DMS53 treated with DMSO at 0.1 percent for 48 hours (cell line): ENCODE measurements at regions not wholly inside any gene's neighbourhood (a gene's known extent, or its start where the extent isn't known, plus 50 kb on each side); places are given as distances from the start of the nearest gene placed in this dataset.

Source experiments
- DNase-seq: peaks from one replicate; lab custom pipeline; 2025; ENCODE audit not compliant: unreplicated experiment; lab: John Stamatoyannopoulos, UW

GRCh38 chr17:65446043-65446442 lies 115.4 kb downstream of the AXIN2 start:
- no peak for DNase-seq

GRCh38 chr17:65444049-65444448 lies 117.4 kb downstream of the AXIN2 start:
- no peak for DNase-seq

- no peak for DNase-seq
Observed at GRCh38 chr17:65442691-65443090, 118.8 kb downstream of the AXIN2 start.

- DNase-seq = no peak
Observed at GRCh38 chr17:65442250-65442649, 119.2 kb downstream of the AXIN2 start.

- no peak for DNase-seq
Observed at GRCh38 chr17:65441053-65441605, 120.3 kb downstream of the AXIN2 start.

- DNase-seq = no peak
Observed at GRCh38 chr17:65438708-65439294, 122.6 kb downstream of the AXIN2 start.

- DNase-seq = no peak
Observed at GRCh38 chr17:65438173-65438572, 123.3 kb downstream of the AXIN2 start.

- DNase-seq = no peak
Observed at GRCh38 chr17:65436871-65437270, 124.6 kb downstream of the AXIN2 start.

GRCh38 chr17:65434878-65435277 lies 126.6 kb downstream of the AXIN2 start:
- DNase-seq = no peak

- DNase-seq = no peak
Observed at GRCh38 chr17:65434251-65434650, 127.2 kb downstream of the AXIN2 start.

GRCh38 chr17:65433592-65433991 lies 127.9 kb downstream of the AXIN2 start:
- no peak for DNase-seq

- no peak for DNase-seq
Observed at GRCh38 chr17:65433157-65433556, 128.3 kb downstream of the AXIN2 start.

GRCh38 chr17:65431116-65431515 lies 130.3 kb downstream of the AXIN2 start:
- no peak for DNase-seq

GRCh38 chr17:65430209-65430833 lies 131.1 kb downstream of the AXIN2 start:
- DNase-seq = no peak

GRCh38 chr17:65423346-65424140 lies 137.9 kb downstream of the AXIN2 start:
- DNase-seq = no peak

GRCh38 chr17:65418622-65419021 lies 142.8 kb downstream of the AXIN2 start:
- no peak for DNase-seq

- no peak for DNase-seq
Observed at GRCh38 chr17:65417406-65418221, 143.8 kb downstream of the AXIN2 start.

GRCh38 chr17:65415991-65416390 lies 145.5 kb downstream of the AXIN2 start:
- no peak for DNase-seq

- DNase-seq = no peak
Observed at GRCh38 chr17:65413390-65413789, 148.1 kb downstream of the AXIN2 start.

GRCh38 chr17:65409381-65409780 lies 152.1 kb downstream of the AXIN2 start:
- DNase-seq = no peak

GRCh38 chr17:65408050-65408449 lies 153.4 kb downstream of the AXIN2 start:
- DNase-seq = no peak
